ENCODE measurements at regions not wholly inside any gene's neighbourhood (a gene's known extent, or its start where the extent isn't known, plus 50 kb on each side); places are given as distances from the start of the nearest gene placed in this dataset.

DNA sequence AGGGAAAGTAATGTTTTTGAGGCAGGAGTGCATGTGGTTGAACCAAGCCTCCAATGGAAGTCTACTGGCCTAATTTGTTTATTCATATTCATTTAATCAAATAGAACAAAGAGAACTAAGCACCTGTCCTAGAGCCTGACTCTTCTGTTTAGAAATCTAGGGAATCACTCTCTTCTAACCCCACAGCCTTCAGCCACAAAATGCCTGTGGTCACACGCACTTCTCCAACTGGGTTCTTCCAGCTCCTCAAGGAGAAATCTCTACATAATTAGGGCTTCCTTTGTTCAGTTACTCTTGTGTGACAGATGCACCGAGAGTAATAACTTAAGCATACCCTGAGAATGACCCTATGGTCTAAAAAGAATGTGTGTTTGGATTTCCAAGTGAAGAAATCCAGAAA is 133.7 kb upstream of the NAMPT start:
- DNase-seq (ENCODE audit: extremely low spot score), result no peak
- CTCF ChIA-PET, result no interaction called here
- TF ChIP-seq, protein P1, sequence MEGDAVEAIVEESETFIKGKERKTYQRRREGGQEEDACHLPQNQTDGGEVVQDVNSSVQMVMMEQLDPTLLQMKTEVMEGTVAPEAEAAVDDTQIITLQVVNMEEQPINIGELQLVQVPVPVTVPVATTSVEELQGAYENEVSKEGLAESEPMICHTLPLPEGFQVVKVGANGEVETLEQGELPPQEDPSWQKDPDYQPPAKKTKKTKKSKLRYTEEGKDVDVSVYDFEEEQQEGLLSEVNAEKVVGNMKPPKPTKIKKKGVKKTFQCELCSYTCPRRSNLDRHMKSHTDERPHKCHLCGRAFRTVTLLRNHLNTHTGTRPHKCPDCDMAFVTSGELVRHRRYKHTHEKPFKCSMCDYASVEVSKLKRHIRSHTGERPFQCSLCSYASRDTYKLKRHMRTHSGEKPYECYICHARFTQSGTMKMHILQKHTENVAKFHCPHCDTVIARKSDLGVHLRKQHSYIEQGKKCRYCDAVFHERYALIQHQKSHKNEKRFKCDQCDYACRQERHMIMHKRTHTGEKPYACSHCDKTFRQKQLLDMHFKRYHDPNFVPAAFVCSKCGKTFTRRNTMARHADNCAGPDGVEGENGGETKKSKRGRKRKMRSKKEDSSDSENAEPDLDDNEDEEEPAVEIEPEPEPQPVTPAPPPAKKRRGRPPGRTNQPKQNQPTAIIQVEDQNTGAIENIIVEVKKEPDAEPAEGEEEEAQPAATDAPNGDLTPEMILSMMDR (IDR thresholded peaks at IDR 0.05; ENCODE audit: control extremely low read depth, extremely low read depth, low read depth, missing control alignments), result no peak
- POLR2A ChIA-PET, result no interaction called here

DNA sequence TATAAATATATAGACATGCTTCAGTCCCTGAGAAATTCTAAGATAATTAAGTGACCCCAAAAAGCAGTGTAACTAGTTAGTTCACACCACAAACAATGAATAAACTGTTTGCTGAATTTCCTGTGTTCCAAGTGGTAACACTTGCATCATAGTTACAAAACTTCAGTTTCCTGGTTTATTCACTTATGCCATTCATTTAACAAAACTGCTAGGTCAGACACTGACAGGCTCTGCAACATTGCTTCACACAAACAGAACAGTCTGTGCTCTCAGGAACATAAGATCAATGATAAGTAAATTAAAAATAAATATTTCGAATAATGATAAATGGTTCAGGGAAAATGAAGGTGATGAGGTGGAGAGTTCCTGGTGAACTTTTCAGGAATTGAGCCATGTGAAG is 133.3 kb upstream of the NAMPT start:
- CTCF ChIA-PET, result no interaction called here
- TF ChIP-seq, protein P1 (IDR thresholded peaks at IDR 0.05; ENCODE audit: control extremely low read depth, extremely low read depth, low read depth, missing control alignments), result no peak
- no peak for DNase-seq (ENCODE audit: extremely low spot score)
- POLR2A ChIA-PET, result no interaction called here

DNA sequence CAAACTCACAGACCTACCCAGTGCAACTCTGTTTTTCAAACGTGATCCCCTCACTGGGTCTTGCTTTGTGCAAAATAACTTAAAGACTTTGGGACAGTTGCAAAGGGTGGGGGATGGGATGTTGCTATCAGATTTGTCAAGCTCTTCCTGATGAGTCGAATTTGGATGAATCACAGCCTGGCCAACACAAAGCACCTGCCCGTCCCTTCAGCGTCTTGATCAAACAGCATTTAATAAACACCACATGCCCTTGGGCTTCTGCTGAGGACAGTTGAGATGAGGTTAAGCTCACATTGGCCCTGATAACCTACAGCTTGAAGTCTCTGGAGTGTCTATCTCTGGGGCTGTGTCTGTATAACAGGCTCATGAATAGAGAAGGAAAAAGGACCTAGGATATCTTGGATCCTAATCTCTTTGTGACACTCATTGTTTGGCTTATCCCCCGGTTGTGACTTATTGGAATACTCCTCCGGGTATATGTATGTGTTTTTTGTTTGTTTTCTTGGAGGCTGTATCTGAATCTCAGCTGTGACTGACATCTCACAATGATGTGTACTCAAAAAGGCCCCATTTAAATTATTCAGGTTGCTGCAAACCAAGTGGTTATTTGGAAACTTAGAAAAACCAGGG is 132.6 kb upstream of the NAMPT start:
- no peak for DNase-seq (ENCODE audit: extremely low spot score)
- POLR2A ChIA-PET, result no interaction called here

DNA sequence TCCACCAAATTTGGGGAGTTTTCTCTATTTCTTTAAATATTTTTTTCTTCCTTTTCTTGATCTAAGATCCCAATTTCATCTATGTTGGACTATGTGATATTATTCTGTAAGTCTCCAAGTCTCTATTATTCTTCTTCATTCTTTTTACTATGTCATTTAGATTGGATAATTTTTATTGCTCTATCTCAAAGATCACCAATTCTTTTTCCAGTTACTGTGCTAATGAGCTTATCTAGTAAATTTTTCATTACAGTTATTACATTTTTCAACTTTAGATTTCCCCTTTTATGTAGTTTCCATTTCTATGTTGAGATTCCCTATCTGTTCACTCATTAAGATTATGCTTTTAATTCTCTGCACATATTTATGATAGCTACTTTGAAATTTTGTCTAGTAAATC is 131.6 kb upstream of the NAMPT start:
- TF ChIP-seq, protein P1 (IDR thresholded peaks at IDR 0.05; ENCODE audit: control extremely low read depth, extremely low read depth, low read depth, missing control alignments), result no peak
- CTCF ChIA-PET, result interaction anchor here (0.7 to 1.4 kb wide), 4 partner anchors 14 to 240 kb away, joined by 3 to 4 read pairs (median 4); no protein-coding TSS in a partner anchor
- POLR2A ChIA-PET, result no interaction called here
- no peak for DNase-seq (ENCODE audit: extremely low spot score)

More for the DNA sequence above, 132.6 kb upstream of the NAMPT start:
- TF ChIP-seq, protein P1 (IDR thresholded peaks at IDR 0.05; ENCODE audit: control extremely low read depth, extremely low read depth, low read depth, missing control alignments), result no peak
- CTCF ChIA-PET, result interaction anchor here (1.1 to 1.3 kb wide), 2 partner anchors 15 to 26 kb away, joined by 3 to 4 read pairs; no protein-coding TSS in a partner anchor

DNA sequence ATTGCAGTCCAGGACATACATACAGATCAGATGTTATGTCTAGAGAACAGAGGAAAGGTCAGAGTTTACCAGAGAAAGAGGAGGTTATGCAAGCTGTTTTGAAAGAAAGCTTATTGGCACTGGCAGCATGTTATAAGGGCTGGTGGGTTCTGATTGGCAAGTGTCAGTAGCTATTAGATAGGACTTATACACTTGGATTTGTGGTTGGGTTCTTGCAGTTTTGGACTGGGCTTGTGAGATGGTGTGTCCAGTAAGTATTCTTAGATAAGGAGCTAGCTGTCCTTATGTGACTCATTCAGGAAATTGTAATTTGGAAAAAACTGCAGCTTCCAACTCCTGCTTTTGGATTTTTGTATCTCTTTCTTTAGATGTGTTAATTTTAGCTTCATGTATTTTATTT is 130.7 kb upstream of the NAMPT start:
- ChIA-PET POLR2A (no interaction called here), CTCF (interaction anchor here (1.0 to 3.3 kb wide), 5 partner anchors 10 to 65 kb away, joined by 3 to 13 read pairs (median 4); no protein-coding TSS in a partner anchor)
- DNase-seq (ENCODE audit: extremely low spot score), result no peak
- TF ChIP-seq, protein P1 (IDR thresholded peaks at IDR 0.05; ENCODE audit: control extremely low read depth, extremely low read depth, low read depth, missing control alignments), result no peak

DNA sequence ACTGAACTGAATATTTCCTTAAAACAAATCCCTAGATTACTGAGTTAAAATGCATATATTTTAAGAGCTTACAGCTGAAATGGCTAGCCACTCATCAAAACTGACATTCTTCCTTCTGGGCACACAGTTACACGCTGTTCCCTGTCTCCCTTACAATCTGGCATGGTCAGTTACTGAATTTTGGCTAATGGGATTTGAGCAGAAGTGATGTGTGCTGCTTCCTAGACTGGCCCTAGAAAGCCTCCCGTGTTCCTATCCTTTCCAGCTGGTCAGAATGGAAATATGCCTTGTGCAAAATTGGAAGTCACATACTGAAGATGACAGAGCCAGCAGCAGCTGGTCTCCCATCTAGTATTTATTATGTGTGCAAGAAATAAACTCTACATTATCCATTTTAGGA is 128.7 kb upstream of the NAMPT start:
- TF ChIP-seq, protein P1 (IDR thresholded peaks at IDR 0.05; ENCODE audit: control extremely low read depth, extremely low read depth, low read depth, missing control alignments), result no peak
- DNase-seq (ENCODE audit: extremely low spot score), result no peak
- ChIA-PET CTCF (interaction anchor here (1.1 to 3.3 kb wide), 2 partner anchors 12 to 46 kb away, joined by 4 to 13 read pairs; no protein-coding TSS in a partner anchor), POLR2A (no interaction called here)
